IMR-90 (cell line): ENCODE measurements at regions not wholly inside any gene's neighbourhood (a gene's known extent, or its start where the extent isn't known, plus 50 kb on each side); places are given as distances from the start of the nearest gene placed in this dataset.

Experiments used
- CHD1 ChIP-seq: IDR thresholded peaks from 2 replicates; pipeline ENCODE4 v1.6.1; 2012; ENCODE audit warnings: low read depth, low read length, improper control_type of control experiment
- FOS ChIP-seq: fragments of 150-350 bp; IDR thresholded peaks from 2 replicates; pipeline ENCODE4 v1.6.1; 2016; ENCODE audit warnings: low read depth, low read length
- MAFK ChIP-seq: IDR thresholded peaks from 2 replicates; pipeline ENCODE4 v1.6.1; 2012; ENCODE audit warnings: low read depth, low read length, improper control_type of control experiment
- MAZ ChIP-seq: IDR thresholded peaks from 2 replicates; pipeline ENCODE4 v1.6.1; 2012; ENCODE audit warnings: low read depth, mild to moderate bottlenecking, low read length, improper control_type of control experiment, moderate library complexity, borderline replicate concordance
- POLR2A ChIP-seq: IDR thresholded peaks from 2 replicates; pipeline ENCODE4 v1.6.1; 2012; ENCODE audit warnings: mild to moderate bottlenecking, low read depth, low read length
- SMC3 ChIP-seq: fragments of 150-350 bp; IDR thresholded peaks from 2 replicates; pipeline ENCODE4 v1.6.1; 2016; ENCODE audit warnings: low read depth, mild to moderate bottlenecking, antibody characterized with exemption, low read length, moderate library complexity
- TF ChIP-seq, protein P1 (sequence below): conservative IDR thresholded peaks from 2 replicates; pipeline ENCODE4 v1.5.1; 2012; ENCODE audit warnings: mild to moderate bottlenecking, low read depth, low read length, improper control_type of control experiment

DNA sequence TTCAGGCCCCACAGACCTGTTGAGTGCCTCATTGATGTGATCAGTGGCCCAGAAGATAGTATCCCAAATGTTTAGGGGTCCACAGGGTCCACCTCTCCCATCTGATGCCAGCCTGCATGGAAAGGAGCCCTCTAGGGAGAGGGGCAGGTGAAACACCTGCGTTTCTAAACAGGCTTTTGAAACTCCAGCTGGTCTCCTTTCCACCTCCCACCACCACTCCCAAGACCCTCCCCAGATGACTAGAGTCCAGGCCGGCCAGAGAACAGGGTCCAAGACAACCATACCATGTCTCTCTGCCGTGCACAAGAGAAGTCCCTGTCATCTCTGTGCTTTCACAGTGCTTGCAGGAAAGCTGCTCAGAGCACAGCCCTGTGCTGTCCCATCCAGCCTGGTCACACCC lies 105.0 kb upstream of the NANOS1 start:
- TF ChIP-seq POLR2A (no peak), SMC3 (no peak), FOS (no peak), MAZ (no peak), CHD1 (no peak), MAFK (no peak)
- TF ChIP-seq, protein P1, sequence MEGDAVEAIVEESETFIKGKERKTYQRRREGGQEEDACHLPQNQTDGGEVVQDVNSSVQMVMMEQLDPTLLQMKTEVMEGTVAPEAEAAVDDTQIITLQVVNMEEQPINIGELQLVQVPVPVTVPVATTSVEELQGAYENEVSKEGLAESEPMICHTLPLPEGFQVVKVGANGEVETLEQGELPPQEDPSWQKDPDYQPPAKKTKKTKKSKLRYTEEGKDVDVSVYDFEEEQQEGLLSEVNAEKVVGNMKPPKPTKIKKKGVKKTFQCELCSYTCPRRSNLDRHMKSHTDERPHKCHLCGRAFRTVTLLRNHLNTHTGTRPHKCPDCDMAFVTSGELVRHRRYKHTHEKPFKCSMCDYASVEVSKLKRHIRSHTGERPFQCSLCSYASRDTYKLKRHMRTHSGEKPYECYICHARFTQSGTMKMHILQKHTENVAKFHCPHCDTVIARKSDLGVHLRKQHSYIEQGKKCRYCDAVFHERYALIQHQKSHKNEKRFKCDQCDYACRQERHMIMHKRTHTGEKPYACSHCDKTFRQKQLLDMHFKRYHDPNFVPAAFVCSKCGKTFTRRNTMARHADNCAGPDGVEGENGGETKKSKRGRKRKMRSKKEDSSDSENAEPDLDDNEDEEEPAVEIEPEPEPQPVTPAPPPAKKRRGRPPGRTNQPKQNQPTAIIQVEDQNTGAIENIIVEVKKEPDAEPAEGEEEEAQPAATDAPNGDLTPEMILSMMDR: no peak
